ENCODE measurements at regions not wholly inside any gene's neighbourhood (a gene's known extent, or its start where the extent isn't known, plus 50 kb on each side); places are given as distances from the start of the nearest gene placed in this dataset.

DNA sequence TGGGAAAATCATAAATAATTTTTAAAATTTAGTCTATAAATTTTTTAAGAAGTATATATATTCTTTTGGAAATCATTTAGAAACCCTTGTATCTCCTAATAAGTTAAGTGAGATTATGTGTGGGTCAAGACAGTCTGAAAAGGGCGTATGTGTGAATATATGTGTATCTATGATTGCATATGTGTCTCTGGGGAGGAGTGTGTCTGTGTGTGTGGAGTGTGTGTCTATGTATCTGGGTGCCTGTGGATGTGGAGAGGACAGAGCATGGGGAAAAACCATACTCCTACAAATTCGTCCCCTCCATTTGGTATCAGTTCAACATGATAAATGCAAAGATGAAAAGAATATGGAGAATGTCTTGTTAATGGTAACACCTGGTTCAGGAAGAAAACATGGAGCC, 342.0 kb upstream of the ACTBL2 start:
- intact Hi-C loops (cut with DNase I), result no loop called here
- no peak for DNase-seq

- intact Hi-C loops (cut with DNase I), result no loop called here
- no peak for DNase-seq
These were observed 341.4 kb upstream of the ACTBL2 start for GRCh38 chr5:57824047-57824446.

GRCh38 chr5:57822651-57823050, 340.0 kb upstream of the ACTBL2 start:
- DNase-seq, result no peak
- intact Hi-C loops (cut with DNase I), result no loop called here

- no peak for DNase-seq
- intact Hi-C loops (cut with DNase I), result no loop called here
These were observed 335.8 kb upstream of the ACTBL2 start for GRCh38 chr5:57818397-57818796.

DNA sequence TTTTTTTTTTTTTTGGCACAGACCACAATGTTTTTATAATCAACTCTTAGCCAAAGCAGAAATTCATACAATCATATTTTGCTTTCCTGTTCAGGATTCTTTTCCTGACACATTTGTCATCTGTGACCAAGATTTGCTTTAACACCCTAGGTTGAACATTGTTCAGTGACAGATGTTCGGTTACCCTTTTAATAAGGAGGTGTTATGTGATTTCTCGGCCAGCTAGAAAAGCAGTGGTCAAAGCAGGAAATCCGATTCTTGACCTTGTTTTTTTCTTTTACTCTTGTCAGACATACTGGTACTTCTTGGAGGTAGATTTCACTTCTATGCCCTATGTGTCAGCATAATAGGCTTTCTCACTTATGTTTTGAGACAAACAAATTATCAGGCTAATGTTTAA, 335.3 kb upstream of the ACTBL2 start:
- no peak for DNase-seq
- intact Hi-C loops (cut with DNase I), result no loop called here

DNA sequence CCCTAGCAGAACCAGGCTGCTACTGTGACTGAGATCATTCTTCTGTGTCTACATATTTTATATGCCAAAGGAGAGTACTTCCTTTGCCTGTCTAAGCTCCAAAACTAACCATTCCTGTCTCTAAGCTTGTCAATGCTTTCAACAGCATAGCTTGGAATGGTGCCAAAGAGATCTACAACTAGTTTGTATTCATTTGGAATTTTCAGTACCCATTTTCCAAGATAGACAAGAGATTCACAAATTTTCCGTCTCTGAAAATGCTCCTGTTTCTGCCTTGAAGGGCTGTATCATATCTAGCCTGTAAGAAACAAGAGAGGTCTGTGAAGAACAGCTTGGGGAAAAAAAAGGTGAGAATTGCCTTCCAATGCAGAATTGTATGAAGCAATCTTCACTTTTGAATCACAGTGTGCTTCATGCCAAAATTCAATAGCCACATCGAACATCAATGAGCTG, 334.4 kb upstream of the ACTBL2 start:
- intact Hi-C loops (cut with DNase I), result no loop called here

GRCh38 chr5:57816108-57816507, 333.5 kb upstream of the ACTBL2 start:
- intact Hi-C loops (cut with DNase I), result no loop called here
- DNase-seq, result no peak

More for the DNA sequence above, 334.4 kb upstream of the ACTBL2 start:
- DNase-seq, result no peak

GRCh38 chr5:57805732-57806131, 323.1 kb upstream of the ACTBL2 start:
- intact Hi-C loops (cut with DNase I), result no loop called here
- DNase-seq, result no peak

- no peak for DNase-seq
These were observed 322.6 kb upstream of the ACTBL2 start for GRCh38 chr5:57805170-57805569.

GRCh38 chr5:57804505-57804904, 321.9 kb upstream of the ACTBL2 start:
- no peak for DNase-seq
- intact Hi-C loops (cut with DNase I), result no loop called here

More at GRCh38 chr5:57805170-57805569, 322.6 kb upstream of the ACTBL2 start:
- intact Hi-C loops (cut with DNase I), result no loop called here

DNA sequence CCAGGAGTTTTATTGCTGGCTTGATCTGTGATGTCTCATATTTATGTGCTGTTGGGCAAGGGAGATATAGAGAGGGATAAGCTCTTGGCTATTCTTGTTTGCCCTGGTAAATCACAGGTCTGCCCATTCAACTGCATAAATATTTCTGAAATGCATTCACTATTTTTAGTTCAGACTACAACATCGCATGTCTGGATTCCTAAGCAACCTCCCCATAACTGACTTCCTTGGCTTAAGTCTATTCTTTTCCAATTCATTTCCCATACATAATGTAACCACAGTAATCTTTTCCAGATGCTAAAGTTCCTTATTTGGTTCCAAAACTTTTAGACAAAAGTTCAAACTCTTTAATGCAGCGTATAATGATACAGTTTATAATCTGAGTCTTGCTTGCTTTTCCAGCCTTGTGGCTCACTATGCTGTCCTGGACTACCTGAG, 321.4 kb upstream of the ACTBL2 start:
- no peak for DNase-seq
- intact Hi-C loops (cut with DNase I), result no loop called here

DNA sequence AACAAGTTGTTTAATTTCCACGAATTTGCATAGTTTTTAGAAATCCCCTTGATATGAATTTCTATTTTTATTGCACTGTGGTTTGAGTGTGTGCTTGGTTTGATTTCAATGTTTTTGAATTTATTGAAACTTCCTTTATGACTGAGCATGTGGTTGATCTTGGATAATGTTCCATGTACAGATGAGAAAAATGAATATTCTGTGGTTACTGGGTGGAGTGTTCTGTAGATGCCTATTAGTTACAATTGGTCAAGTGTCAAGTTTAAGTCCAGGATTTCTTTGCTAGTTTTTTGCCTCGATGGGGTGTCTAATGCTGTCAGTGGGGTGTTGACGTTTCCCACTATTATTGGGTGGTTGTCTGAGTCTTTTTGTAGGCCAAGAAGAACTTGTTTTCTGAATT, 319.5 kb upstream of the ACTBL2 start:
- no peak for DNase-seq
- intact Hi-C loops (cut with DNase I), result no loop called here

GRCh38 chr5:57795203-57795602, 312.6 kb upstream of the ACTBL2 start:
- DNase-seq, result no peak
- intact Hi-C loops (cut with DNase I), result no loop called here

DNA sequence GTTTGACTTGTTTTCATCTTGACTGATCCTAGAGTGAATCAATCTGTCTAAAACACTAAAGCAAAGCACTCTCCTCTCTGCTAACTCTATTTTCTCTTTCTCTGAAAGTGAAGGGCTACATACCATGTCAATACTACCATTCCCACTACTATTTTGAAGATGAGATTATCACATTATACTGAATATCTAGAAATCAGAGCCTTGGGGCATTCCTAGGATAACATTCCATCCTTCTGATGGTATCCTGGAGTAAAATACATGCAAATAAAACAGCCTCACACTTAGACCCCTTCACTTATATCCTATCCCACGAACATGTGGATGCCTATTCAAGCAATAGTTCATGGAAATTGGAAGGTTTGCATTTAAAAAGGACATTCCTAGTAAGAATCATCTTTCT, 309.3 kb upstream of the ACTBL2 start:
- DNase-seq, result no peak
- intact Hi-C loops (cut with DNase I), result no loop called here

- intact Hi-C loops (cut with DNase I), result loop anchor here (10.0 kb wide), 1 partner anchor 199 kb away; no protein-coding TSS in a partner anchor
- no peak for DNase-seq
These were observed 303.3 kb upstream of the ACTBL2 start for GRCh38 chr5:57785946-57786345.

GRCh38 chr5:57784121-57784520, 301.5 kb upstream of the ACTBL2 start:
- no peak for DNase-seq
- intact Hi-C loops (cut with DNase I), result loop anchor here (10.0 kb wide), 1 partner anchor 201 kb away; no protein-coding TSS in a partner anchor

GRCh38 chr5:57783693-57784092, 301.1 kb upstream of the ACTBL2 start:
- no peak for DNase-seq
- intact Hi-C loops (cut with DNase I), result loop anchor here (10.0 kb wide), 1 partner anchor 201 kb away; no protein-coding TSS in a partner anchor

- peak in 28 of 42 donors; percentile 15 to 81 (median 44) for DNase-seq
- intact Hi-C loops (cut with DNase I), result loop anchor here (10.0 kb wide), 1 partner anchor 204 kb away; no protein-coding TSS in a partner anchor
These were observed 298.3 kb upstream of the ACTBL2 start for GRCh38 chr5:57780961-57781325.

DNA sequence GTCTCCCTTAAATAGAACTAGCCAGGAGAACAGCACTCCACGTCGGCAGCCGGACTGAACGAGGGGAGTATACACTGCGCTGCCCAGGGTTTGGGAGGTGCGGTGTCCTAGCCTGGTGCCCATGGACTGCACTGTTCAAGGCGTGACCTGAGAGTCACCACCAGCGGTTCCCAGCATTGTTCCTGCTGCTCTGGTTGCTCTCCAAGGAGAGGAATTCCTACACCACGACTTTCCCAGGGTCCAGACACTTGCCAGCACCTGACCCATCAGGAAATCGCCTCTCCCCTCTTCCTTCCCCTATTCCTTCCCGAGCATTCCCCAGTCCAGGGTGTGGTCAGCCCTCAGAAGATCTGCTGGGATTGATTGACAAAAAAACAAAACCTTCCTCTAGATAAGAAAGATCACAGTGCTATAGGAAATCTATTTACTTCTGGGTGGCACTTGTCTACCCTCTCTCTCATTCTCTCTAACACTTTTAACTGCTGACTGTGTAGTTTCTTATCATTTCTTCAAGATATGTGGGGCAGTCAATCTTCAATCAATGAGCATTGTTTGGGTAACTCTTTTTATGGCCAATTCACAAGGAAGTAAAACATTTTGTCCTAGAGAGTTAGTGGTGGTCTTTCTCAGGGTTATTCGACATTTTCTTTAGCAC, 297.8 kb upstream of the ACTBL2 start:
- peak in 1 of 42 donors; percentile 18 for DNase-seq
- intact Hi-C loops (cut with DNase I), result loop anchor here (10.0 kb wide), 1 partner anchor 204 kb away; no protein-coding TSS in a partner anchor

DNA sequence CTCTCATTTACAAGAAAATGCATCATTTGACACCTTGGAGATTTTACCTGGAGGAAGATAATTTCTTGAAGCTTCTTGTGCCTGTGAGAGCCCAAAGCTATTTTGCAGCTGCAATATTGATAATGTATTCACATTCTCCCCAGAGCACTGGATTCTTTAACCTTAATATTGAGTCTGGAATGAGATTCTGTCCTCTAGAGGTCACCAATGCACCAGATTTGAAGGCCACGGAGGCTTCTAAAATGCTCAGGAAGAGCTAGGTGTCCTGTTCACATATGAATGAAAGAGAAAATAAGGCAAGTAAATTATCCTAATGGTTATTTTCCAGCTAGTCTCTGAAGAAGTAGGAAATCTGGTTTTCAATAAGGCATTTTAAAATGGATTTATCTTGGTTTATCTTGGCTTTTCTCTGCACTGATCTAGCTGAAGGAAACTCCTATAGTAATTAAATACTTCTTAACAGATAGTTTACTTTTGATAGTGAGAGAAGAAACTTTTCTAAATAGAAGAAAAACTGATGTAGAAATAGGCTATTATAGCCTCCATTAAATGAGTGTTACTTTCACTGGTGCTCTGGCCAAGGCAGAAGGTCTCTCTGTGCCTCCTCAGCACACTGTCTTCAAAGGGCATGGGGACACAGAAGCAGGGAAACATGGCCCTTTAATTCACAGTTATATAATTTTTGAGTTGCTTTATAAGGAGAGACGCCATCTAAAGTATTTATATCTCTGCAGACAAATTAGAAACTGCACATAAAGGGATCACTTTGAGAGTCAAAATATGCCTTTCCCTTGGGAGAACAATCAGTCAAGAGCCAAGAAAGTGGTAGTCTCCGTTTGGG, 297.0 kb upstream of the ACTBL2 start:
- intact Hi-C loops (cut with DNase I), result loop anchor here (2.0 to 10.0 kb wide), 3 partner anchors 205 to 683 kb away; no protein-coding TSS in a partner anchor
- DNase-seq, result peak in 35 of 42 donors; percentile 9 to 81 (median 57)

Measured in head of caudate nucleus (tissue), 42 donors.